ENCODE measurements at regions not wholly inside any gene's neighbourhood (a gene's known extent, or its start where the extent isn't known, plus 50 kb on each side); places are given as distances from the start of the nearest gene placed in this dataset.

GRCh38 chr3:64860536-64860870 is 172.7 kb upstream of the ADAMTS9 start:
- Mint-ChIP-seq H3K36me3 (ENCODE audit: low read depth) (no peaks in the 10 kb centered on the region), H3K4me3 (ENCODE audit: unreplicated experiment) (no peak overlapping the region), H3K4me1 (ENCODE audit: low read depth) (peaks cover 12% of the 10 kb centered on the region), H3K27me3 (ENCODE audit: low read depth) (no peaks in the 10 kb centered on the region), H3K9me3 (ENCODE audit: low read depth) (no peaks in the 10 kb centered on the region), H3K27ac (ENCODE audit: unreplicated experiment) (no peak overlapping the region)
- no peak for TF ChIP-seq CTCF (IDR thresholded peaks at IDR 0.05)
- DNase-seq (ENCODE audit: low spot score) = no peak

- no peaks in the 10 kb centered on the region for H3K9me3 Mint-ChIP-seq (ENCODE audit: low read depth)
- no peak overlapping the region for H3K27ac Mint-ChIP-seq (ENCODE audit: unreplicated experiment)
- no peaks in the 10 kb centered on the region for H3K36me3 Mint-ChIP-seq (ENCODE audit: low read depth)
- no peak overlapping the region for H3K4me3 Mint-ChIP-seq (ENCODE audit: unreplicated experiment)
- peaks cover 12% of the 10 kb centered on the region for H3K4me1 Mint-ChIP-seq (ENCODE audit: low read depth)
- H3K27me3 Mint-ChIP-seq (ENCODE audit: low read depth) = no peaks in the 10 kb centered on the region
- DNase-seq (ENCODE audit: low spot score) = no peak
- no peak for TF ChIP-seq CTCF (IDR thresholded peaks at IDR 0.05)
Measured at GRCh38 chr3:64859625-64860535, 172.1 kb upstream of the ADAMTS9 start.

GRCh38 chr3:64856977-64857516 is 169.2 kb upstream of the ADAMTS9 start:
- H3K36me3 Mint-ChIP-seq (ENCODE audit: low read depth) = no peaks in the 10 kb centered on the region
- no peaks in the 10 kb centered on the region for H3K9me3 Mint-ChIP-seq (ENCODE audit: low read depth)
- no peak overlapping the region for H3K27ac Mint-ChIP-seq (ENCODE audit: unreplicated experiment)
- peaks cover 12% of the 10 kb centered on the region for H3K4me1 Mint-ChIP-seq (ENCODE audit: low read depth)
- DNase-seq (ENCODE audit: low spot score) = no peak
- H3K27me3 Mint-ChIP-seq (ENCODE audit: low read depth) = no peaks in the 10 kb centered on the region
- no peak overlapping the region for H3K4me3 Mint-ChIP-seq (ENCODE audit: unreplicated experiment)
- TF ChIP-seq CTCF (IDR thresholded peaks at IDR 0.05) = no peak

- H3K27me3 Mint-ChIP-seq (ENCODE audit: low read depth) = no peaks in the 10 kb centered on the region
- H3K4me3 Mint-ChIP-seq (ENCODE audit: unreplicated experiment) = no peak overlapping the region
- no peak for DNase-seq (ENCODE audit: low spot score)
- H3K27ac Mint-ChIP-seq (ENCODE audit: unreplicated experiment) = no peak overlapping the region
- H3K4me1 Mint-ChIP-seq (ENCODE audit: low read depth) = peaks cover 12% of the 10 kb centered on the region
- no peaks in the 10 kb centered on the region for H3K36me3 Mint-ChIP-seq (ENCODE audit: low read depth)
- no peaks in the 10 kb centered on the region for H3K9me3 Mint-ChIP-seq (ENCODE audit: low read depth)
- TF ChIP-seq CTCF (IDR thresholded peaks at IDR 0.05) = no peak
Measured at GRCh38 chr3:64856106-64856505, 168.3 kb upstream of the ADAMTS9 start.

- Mint-ChIP-seq H3K4me3 (ENCODE audit: unreplicated experiment) (no peak overlapping the region), H3K27me3 (ENCODE audit: low read depth) (no peaks in the 10 kb centered on the region), H3K27ac (ENCODE audit: unreplicated experiment) (no peak overlapping the region), H3K9me3 (ENCODE audit: low read depth) (no peaks in the 10 kb centered on the region), H3K36me3 (ENCODE audit: low read depth) (no peaks in the 10 kb centered on the region), H3K4me1 (ENCODE audit: low read depth) (no peaks in the 10 kb centered on the region)
- TF ChIP-seq CTCF (IDR thresholded peaks at IDR 0.05) = no peak
- no peak for DNase-seq (ENCODE audit: low spot score)
Measured at GRCh38 chr3:64853456-64853855, 165.7 kb upstream of the ADAMTS9 start.
